ENCODE measurements at regions not wholly inside any gene's neighbourhood (a gene's known extent, or its start where the extent isn't known, plus 50 kb on each side); places are given as distances from the start of the nearest gene placed in this dataset.
"Not testable (repeated sequence)": the region's sequence is repeated elsewhere in the genome, so short reads cannot be mapped to it uniquely, and the experiment has no call there.

GRCh38 chr7:68627247-68627864, 970.9 kb upstream of the AUTS2 start:
- H3K4me3 ChIP-seq: no peak overlapping the region
- H3K4me1 ChIP-seq: no peaks in the 10 kb centered on the region
- no peaks in the 10 kb centered on the region for H3K9me3 ChIP-seq
- no peaks in the 10 kb centered on the region for H3K27me3 ChIP-seq
- H3K27ac ChIP-seq: no peak overlapping the region
- TF ChIP-seq CTCF (IDR thresholded peaks at IDR 0.05): no peak
- no peak for TF ChIP-seq POLR2A (IDR thresholded peaks at IDR 0.05)
- no peaks in the 10 kb centered on the region for H3K36me3 ChIP-seq
- no peak for DNase-seq
- intact Hi-C loops (cut with DNase I): no loop called here
- 46 to 47% methylated on average over 2 of the region's 2 CpGs for WGBS, 2 donors

GRCh38 chr7:68630914-68631313, 967.4 kb upstream of the AUTS2 start:
- DNase-seq; H3K4me3 ChIP-seq; H3K4me1 ChIP-seq; H3K27ac ChIP-seq; H3K27me3 ChIP-seq; H3K36me3 ChIP-seq; intact Hi-C loops (cut with DNase I); H3K9me3 ChIP-seq: not testable (repeated sequence)
- WGBS, 2 donors: 87 to 100% methylated on average over 3 of the region's 3 CpGs

GRCh38 chr7:68640103-68640502, 958.2 kb upstream of the AUTS2 start:
- Histone ChIP-seq H3K9me3 (peaks cover 0 to 9% (median 0%) of the 10 kb centered on the region in 3 donors), H3K27ac (no peak overlapping the region), H3K4me3 (no peak overlapping the region), H3K4me1 (no peaks in the 10 kb centered on the region), H3K36me3 (no peaks in the 10 kb centered on the region), H3K27me3 (no peaks in the 10 kb centered on the region)
- TF ChIP-seq CTCF (IDR thresholded peaks at IDR 0.05): no peak
- no peak for TF ChIP-seq POLR2A (IDR thresholded peaks at IDR 0.05)
- 86% methylated on average over 3 of the region's 3 CpGs for WGBS, 2 donors
- DNase-seq: no peak
- intact Hi-C loops (cut with DNase I): no loop called here

- no peak for DNase-seq
- H3K36me3 ChIP-seq: no peaks in the 10 kb centered on the region
- 80 to 82% methylated on average over 3 of the region's 3 CpGs for WGBS, 2 donors
- H3K9me3 ChIP-seq: peaks cover 0 to 12% (median 0%) of the 10 kb centered on the region in 3 donors
- TF ChIP-seq CTCF (IDR thresholded peaks at IDR 0.05) (no peak), POLR2A (IDR thresholded peaks at IDR 0.05) (no peak)
- intact Hi-C loops (cut with DNase I): no loop called here
- no peak overlapping the region for H3K27ac ChIP-seq
- no peaks in the 10 kb centered on the region for H3K27me3 ChIP-seq
- no peaks in the 10 kb centered on the region for H3K4me1 ChIP-seq
- no peak overlapping the region for H3K4me3 ChIP-seq
Observed at GRCh38 chr7:68642727-68643126, 955.5 kb upstream of the AUTS2 start.

- WGBS, 2 donors: 56 to 62% methylated on average over 1 of the region's 1 CpG
- H3K4me3 ChIP-seq: no peak overlapping the region
- intact Hi-C loops (cut with DNase I): no loop called here
Observed at GRCh38 chr7:68663392-68663791, 934.9 kb upstream of the AUTS2 start.

More at GRCh38 chr7:68663392-68663791, 934.9 kb upstream of the AUTS2 start:
- DNase-seq: no peak
- no peak for TF ChIP-seq CTCF (IDR thresholded peaks at IDR 0.05)
- H3K27ac ChIP-seq: no peak overlapping the region
- no peaks in the 10 kb centered on the region for H3K36me3 ChIP-seq
- H3K4me1 ChIP-seq: no peaks in the 10 kb centered on the region
- no peaks in the 10 kb centered on the region for H3K9me3 ChIP-seq
- H3K27me3 ChIP-seq: peaks cover 0 to 42% (median 0%) of the 10 kb centered on the region in 4 donors
